ENCODE measurements at regions not wholly inside any gene's neighbourhood (a gene's known extent, or its start where the extent isn't known, plus 50 kb on each side); places are given as distances from the start of the nearest gene placed in this dataset.

DNA sequence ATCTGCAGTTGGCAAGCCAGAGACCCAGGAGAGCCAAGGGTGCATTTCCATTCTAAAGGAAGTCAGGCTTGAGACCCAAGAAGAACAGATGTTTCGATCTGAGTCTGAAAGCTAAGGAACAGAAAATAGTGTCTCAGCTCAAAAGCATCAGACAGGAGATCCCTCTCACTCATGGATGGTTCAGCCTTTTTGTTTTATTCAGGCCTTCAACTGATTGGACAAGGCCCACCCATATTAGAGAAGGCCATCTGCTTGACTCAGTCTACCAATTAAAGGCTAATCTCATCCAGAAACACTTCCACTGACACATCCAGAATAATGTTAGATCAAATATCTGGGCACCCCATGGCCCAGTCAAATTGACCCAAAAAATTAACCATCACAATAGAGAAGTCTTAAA is 255.0 kb downstream of the TXNL1 start:
- no peak for TF ChIP-seq POLR2A (IDR thresholded peaks at IDR 0.05)
- TF ChIP-seq, protein P1, sequence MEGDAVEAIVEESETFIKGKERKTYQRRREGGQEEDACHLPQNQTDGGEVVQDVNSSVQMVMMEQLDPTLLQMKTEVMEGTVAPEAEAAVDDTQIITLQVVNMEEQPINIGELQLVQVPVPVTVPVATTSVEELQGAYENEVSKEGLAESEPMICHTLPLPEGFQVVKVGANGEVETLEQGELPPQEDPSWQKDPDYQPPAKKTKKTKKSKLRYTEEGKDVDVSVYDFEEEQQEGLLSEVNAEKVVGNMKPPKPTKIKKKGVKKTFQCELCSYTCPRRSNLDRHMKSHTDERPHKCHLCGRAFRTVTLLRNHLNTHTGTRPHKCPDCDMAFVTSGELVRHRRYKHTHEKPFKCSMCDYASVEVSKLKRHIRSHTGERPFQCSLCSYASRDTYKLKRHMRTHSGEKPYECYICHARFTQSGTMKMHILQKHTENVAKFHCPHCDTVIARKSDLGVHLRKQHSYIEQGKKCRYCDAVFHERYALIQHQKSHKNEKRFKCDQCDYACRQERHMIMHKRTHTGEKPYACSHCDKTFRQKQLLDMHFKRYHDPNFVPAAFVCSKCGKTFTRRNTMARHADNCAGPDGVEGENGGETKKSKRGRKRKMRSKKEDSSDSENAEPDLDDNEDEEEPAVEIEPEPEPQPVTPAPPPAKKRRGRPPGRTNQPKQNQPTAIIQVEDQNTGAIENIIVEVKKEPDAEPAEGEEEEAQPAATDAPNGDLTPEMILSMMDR (IDR thresholded peaks at IDR 0.05), result no peak
